ENCODE measurements at regions not wholly inside any gene's neighbourhood (a gene's known extent, or its start where the extent isn't known, plus 50 kb on each side); places are given as distances from the start of the nearest gene placed in this dataset.

DNA sequence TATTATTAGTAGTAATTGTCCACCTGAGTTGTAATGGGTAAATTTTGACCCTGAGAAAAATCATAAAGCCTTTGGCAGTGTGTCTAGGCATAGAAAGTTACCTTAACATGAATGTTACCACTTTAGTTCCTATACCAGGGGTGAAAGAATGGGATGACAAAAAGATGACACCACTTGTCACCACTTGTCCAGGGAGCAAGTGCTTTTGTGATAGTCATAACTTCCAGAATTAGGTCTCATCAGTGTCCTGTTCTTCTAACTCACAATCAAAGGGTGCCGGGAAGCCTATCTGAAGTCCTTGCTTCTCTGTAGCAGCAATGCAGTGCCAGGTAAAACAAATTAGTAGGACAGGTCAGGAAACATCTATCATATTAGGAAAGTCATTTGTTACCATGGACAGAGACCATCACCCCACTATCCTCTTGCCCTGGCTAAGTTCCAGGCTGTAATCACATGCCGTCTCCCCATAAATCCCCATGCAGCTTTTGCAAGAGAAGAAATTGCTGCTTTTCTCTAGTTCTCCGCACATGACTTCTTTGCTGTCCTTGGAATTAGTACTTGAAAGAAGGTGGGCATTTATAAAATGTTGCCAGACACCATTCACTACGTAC is 156.5 kb upstream of the SGCD start:
- Histone ChIP-seq H3K27ac (no peak overlapping the region), H3K4me3 (no peak overlapping the region)
- TF ChIP-seq, protein P1, sequence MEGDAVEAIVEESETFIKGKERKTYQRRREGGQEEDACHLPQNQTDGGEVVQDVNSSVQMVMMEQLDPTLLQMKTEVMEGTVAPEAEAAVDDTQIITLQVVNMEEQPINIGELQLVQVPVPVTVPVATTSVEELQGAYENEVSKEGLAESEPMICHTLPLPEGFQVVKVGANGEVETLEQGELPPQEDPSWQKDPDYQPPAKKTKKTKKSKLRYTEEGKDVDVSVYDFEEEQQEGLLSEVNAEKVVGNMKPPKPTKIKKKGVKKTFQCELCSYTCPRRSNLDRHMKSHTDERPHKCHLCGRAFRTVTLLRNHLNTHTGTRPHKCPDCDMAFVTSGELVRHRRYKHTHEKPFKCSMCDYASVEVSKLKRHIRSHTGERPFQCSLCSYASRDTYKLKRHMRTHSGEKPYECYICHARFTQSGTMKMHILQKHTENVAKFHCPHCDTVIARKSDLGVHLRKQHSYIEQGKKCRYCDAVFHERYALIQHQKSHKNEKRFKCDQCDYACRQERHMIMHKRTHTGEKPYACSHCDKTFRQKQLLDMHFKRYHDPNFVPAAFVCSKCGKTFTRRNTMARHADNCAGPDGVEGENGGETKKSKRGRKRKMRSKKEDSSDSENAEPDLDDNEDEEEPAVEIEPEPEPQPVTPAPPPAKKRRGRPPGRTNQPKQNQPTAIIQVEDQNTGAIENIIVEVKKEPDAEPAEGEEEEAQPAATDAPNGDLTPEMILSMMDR (IDR thresholded peaks at IDR 0.05) = no peak
- no peak for DNase-seq (ENCODE audit: low spot score)

DNA sequence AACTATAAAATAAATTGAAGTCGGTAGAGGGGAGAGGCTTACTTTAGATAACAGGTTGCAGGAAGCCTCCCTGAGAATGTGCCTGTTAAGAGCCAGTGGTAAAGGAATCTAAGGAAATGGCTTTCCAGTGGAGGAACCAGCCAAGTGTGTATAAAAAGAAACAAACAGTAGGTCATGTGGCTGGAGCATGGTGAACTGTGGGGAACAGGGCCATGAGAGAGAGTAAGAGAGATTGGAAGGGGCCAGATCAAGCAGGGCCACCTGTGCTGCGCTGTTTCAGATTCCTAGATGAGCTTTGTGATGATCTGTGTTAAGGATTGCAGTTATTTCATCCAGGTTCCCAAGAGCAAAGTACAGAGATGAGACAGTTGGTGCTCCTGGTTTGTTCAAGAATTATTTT is 152.7 kb upstream of the SGCD start:
- no peak overlapping the region for H3K27ac ChIP-seq
- DNase-seq (ENCODE audit: low spot score) = no peak
- TF ChIP-seq, protein P1 (IDR thresholded peaks at IDR 0.05) = no peak
- no peak overlapping the region for H3K4me3 ChIP-seq

DNA sequence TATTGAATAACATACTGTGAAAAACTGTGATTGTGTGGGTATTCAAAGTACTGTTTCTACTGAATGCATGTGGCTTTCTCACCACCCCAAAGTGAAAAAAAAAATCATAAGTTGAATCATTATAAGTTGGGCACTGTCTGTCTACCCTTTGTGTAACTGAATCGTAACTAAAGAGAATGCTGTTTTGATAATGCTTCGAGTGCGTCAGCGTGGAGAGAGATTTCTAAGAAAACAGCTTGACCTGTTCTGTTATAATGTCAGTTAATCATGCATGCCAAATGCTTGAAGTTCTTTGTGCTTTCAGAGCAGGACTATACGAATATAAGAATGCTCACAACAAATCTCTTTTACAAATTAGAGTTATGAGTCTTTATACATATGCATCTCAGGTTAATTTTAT is 148.8 kb upstream of the SGCD start:
- no peak overlapping the region for H3K27ac ChIP-seq
- TF ChIP-seq, protein P1 (IDR thresholded peaks at IDR 0.05) = no peak
- no peak overlapping the region for H3K4me3 ChIP-seq
- DNase-seq (ENCODE audit: low spot score) = no peak

DNA sequence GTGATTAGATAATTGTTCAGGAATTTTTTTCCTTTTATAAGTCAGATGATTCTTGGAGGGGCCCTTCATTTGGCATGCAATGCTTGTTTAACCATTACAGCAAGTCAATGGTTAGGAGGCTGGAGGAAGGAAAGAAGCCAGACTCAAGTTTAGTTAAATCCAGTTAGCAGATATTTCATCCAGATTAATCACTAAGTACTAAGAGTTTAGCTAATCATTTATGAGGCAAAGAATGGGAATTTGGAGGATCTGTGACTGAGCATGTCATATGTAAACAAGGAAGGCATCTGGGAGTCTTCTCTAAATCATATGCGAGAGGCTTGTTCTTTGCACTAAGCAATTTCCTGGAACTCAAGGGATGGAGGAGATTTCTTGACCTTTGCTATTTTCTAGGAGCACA is 145.3 kb upstream of the SGCD start:
- H3K27ac ChIP-seq = no peak overlapping the region
- H3K4me3 ChIP-seq = no peak overlapping the region
- TF ChIP-seq, protein P1 (IDR thresholded peaks at IDR 0.05) = no peak
- no peak for DNase-seq (ENCODE audit: low spot score)

DNA sequence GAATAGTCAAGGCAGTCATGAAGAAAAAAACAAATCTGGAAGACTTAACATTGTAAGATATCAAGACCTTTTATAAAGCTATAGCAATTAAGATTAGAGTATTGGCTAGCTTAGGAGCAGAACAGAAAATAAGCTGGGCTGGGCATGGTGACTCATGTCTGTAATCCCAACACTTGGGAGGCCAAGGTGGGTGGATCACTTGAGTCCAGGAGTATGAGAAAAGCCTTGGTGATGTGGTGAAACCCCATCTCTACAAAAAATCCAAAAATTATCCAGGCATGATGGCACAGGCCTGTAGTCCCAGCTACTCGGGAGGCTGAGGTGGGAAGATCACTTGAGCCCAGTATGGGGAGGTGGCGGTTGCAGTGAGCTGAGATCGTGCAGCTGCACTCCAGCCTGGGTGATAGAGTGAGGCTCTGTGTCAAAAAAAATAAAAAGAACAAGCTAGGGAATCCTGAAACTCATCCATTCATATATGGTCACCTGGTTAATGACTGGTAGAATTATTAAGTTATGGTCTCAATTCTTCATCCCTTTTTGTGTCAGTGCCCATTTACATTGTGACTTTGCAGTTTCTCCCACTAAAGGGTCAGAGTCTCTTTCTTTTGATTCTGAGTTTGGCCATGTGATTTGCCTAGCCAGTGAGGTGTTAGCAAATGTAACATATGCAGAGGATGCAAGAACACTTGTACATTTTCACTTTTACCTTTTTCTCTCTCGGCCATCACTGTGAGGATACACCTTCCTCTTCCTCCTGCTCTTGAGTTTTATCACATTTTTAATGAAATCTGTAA is 144.6 kb upstream of the SGCD start:
- H3K27ac ChIP-seq = no peak overlapping the region
- no peak overlapping the region for H3K4me3 ChIP-seq
- TF ChIP-seq, protein P1 (IDR thresholded peaks at IDR 0.05) = no peak
- DNase-seq (ENCODE audit: low spot score) = no peak

DNA sequence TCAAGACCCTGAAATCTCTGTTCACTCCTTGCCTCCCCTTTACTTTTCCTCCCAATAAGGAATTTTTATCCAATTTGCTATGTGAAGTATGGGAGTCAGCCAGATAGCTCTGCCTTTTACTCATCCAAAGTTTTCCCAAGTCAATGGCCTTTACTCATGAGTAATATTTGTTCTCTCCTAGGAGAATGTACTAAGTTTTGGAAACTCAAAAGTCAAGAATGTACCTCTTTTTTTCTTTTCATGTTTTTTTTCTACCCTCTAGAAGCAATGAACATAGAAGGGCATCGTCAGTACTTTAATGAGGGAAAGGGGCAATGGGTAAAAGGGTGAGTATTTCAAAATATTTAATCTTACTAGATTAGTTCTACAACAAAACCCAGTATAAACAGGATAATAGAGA is 140.2 kb upstream of the SGCD start:
- H3K4me3 ChIP-seq = no peak overlapping the region
- TF ChIP-seq, protein P1 (IDR thresholded peaks at IDR 0.05) = no peak
- DNase-seq (ENCODE audit: low spot score) = no peak
- H3K27ac ChIP-seq = peak overlapping the region; percentile 11 to 52

DNA sequence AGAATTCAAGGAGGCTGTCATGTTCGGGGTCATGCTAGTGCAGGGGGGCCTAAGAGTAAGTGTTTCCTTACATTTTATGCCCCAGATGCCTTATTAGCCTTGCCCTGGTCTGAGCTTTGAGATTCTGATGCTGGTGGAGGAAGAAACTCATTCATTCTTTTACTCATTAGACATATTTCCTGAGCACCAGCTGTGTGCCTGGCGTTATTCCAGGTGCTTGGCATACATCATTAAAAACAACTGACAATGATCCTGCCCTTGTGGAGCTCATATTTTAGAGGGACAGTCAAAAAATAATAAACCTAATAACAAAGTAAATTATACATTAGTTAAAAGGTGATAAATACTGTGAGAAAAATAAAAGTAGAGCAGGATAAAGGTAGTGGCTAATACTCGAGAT is 138.9 kb upstream of the SGCD start:
- TF ChIP-seq, protein P1 (IDR thresholded peaks at IDR 0.05) = no peak

More for the DNA sequence above, 138.9 kb upstream of the SGCD start:
- H3K4me3 ChIP-seq = no peak overlapping the region
- no peak overlapping the region for H3K27ac ChIP-seq
- no peak for DNase-seq (ENCODE audit: low spot score)
